ENCODE measurements at regions not wholly inside any gene's neighbourhood (a gene's known extent, or its start where the extent isn't known, plus 50 kb on each side); places are given as distances from the start of the nearest gene placed in this dataset.

GRCh38 chr21:23438081-23438480 is 2169.2 kb downstream of the MRPL39 start:
- BruUV-seq (replicated peaks) = no TSS peak
- Histone ChIP-seq H2AFZ (ENCODE audit: low read depth, low read length) (no peak overlapping the region), H3K4me1 (ENCODE audit: control insufficient read depth, extremely low read depth, insufficient read depth, low read length) (no peaks in the 10 kb centered on the region), H3K27me3 (ENCODE audit: control insufficient read depth in 2 of 2, insufficient read depth in 2 of 2, low read length in 2 of 2) (no peaks in the 10 kb centered on the region), H3K36me3 (ENCODE audit: control insufficient read depth in 2 of 2, extremely low read depth in 1 of 2, insufficient read depth in 2 of 2, low read length in 2 of 2) (no peaks in the 10 kb centered on the region), H3K27ac (ENCODE audit: insufficient read depth, low read depth, low read length) (no peak overlapping the region), H3K79me2 (ENCODE audit: control insufficient read depth, insufficient read depth, low read length) (no peaks in the 10 kb centered on the region), H3K9ac (replicated peaks; ENCODE audit: extremely low read depth, insufficient read depth, low read length) (no peak overlapping the region), H3K9me1 (replicated peaks; ENCODE audit: control insufficient read depth, extremely low read depth, insufficient read depth, low read length) (no peaks in the 10 kb centered on the region), H3K4me2 (ENCODE audit: insufficient read depth, low read length) (no peak overlapping the region), H3K4me3 (replicated peaks in 1 of 3; ENCODE audit: insufficient read depth in 1 of 3, low read depth in 1 of 3, low read length in 3 of 3) (no peak overlapping the region), H3K9me3 (replicated peaks; ENCODE audit: control insufficient read depth, insufficient read depth, low read length) (no peaks in the 10 kb centered on the region), H4K20me1 (replicated peaks; ENCODE audit: control insufficient read depth, extremely low read depth, insufficient read depth, low read length) (no peaks in the 10 kb centered on the region)
- POLR2A ChIA-PET = interaction anchor here (0.7 kb wide), 1 partner anchor 35 kb away, joined by 3 read pairs; no protein-coding TSS in a partner anchor
- CTCF ChIA-PET = no interaction called here
- DNase-seq (ENCODE audit: low read depth, low spot score) (no peak), FAIRE-seq (no peak)
- no peak for TF ChIP-seq GATA2 (IDR thresholded peaks at IDR 0.05; ENCODE audit: insufficient read depth, insufficient read length, low read depth, low read length)
- dilution Hi-C loops (cut with MboI; ENCODE audit: extremely low pct_ligation_motif_present, low sequenced_read_pairs) = no loop called here
- intact Hi-C loops (cut with micrococcal nuclease) = no loop called here

- DNase-seq (ENCODE audit: low read depth, low spot score) (no peak), FAIRE-seq (no peak)
- Histone ChIP-seq H3K4me2 (ENCODE audit: insufficient read depth, low read length) (no peak overlapping the region), H3K9ac (replicated peaks; ENCODE audit: extremely low read depth, insufficient read depth, low read length) (no peak overlapping the region), H3K4me1 (ENCODE audit: control insufficient read depth, extremely low read depth, insufficient read depth, low read length) (no peaks in the 10 kb centered on the region), H3K27ac (ENCODE audit: insufficient read depth, low read depth, low read length) (no peak overlapping the region), H4K20me1 (replicated peaks; ENCODE audit: control insufficient read depth, extremely low read depth, insufficient read depth, low read length) (no peaks in the 10 kb centered on the region), H3K9me1 (replicated peaks; ENCODE audit: control insufficient read depth, extremely low read depth, insufficient read depth, low read length) (no peaks in the 10 kb centered on the region), H2AFZ (ENCODE audit: low read depth, low read length) (no peak overlapping the region), H3K9me3 (replicated peaks; ENCODE audit: control insufficient read depth, insufficient read depth, low read length) (no peaks in the 10 kb centered on the region), H3K4me3 (replicated peaks in 1 of 3; ENCODE audit: insufficient read depth in 1 of 3, low read depth in 1 of 3, low read length in 3 of 3) (no peak overlapping the region), H3K79me2 (ENCODE audit: control insufficient read depth, insufficient read depth, low read length) (no peaks in the 10 kb centered on the region), H3K36me3 (ENCODE audit: control insufficient read depth in 2 of 2, extremely low read depth in 1 of 2, insufficient read depth in 2 of 2, low read length in 2 of 2) (no peaks in the 10 kb centered on the region), H3K27me3 (ENCODE audit: control insufficient read depth in 2 of 2, insufficient read depth in 2 of 2, low read length in 2 of 2) (no peaks in the 10 kb centered on the region)
- ChIA-PET POLR2A (no interaction called here), CTCF (interaction anchor here (0.9 to 1.6 kb wide), 3 partner anchors 9 to 828 kb away, joined by 3 to 4 read pairs (median 3); no protein-coding TSS in a partner anchor)
- dilution Hi-C loops (cut with MboI; ENCODE audit: extremely low pct_ligation_motif_present, low sequenced_read_pairs) (no loop called here), intact Hi-C loops (cut with micrococcal nuclease) (no loop called here)
- TF ChIP-seq GATA2 (IDR thresholded peaks at IDR 0.05; ENCODE audit: insufficient read depth, insufficient read length, low read depth, low read length) = no peak
- no peak for TF ChIP-seq FOS (IDR thresholded peaks at IDR 0.05; ENCODE audit: borderline replicate concordance, insufficient read depth, low read length)
- no peak for TF ChIP-seq MAX (IDR thresholded peaks at IDR 0.05; ENCODE audit: insufficient read depth, insufficient read length)
- no peak for TF ChIP-seq POLR2AphosphoS5 (IDR thresholded peaks at IDR 0.05; ENCODE audit: insufficient read depth, low read depth, low read length)
- no peak for TF ChIP-seq POLR2A (IDR thresholded peaks at IDR 0.05; ENCODE audit: low read depth, low read length)
- TF ChIP-seq JUN (IDR thresholded peaks at IDR 0.05; ENCODE audit: borderline replicate concordance, insufficient read depth, insufficient read length, low read depth) = no peak
- no peak for TF ChIP-seq MYC (IDR thresholded peaks at IDR 0.05; ENCODE audit: low read depth, low read length)
- TF ChIP-seq EZH2 (IDR thresholded peaks at IDR 0.05; ENCODE audit: borderline replicate concordance, low read depth, low read length, severe bottlenecking) = no peak
- TF ChIP-seq CTCF (IDR thresholded peaks at IDR 0.05; ENCODE audit: extremely low read depth in 1 of 2, insufficient read depth in 1 of 2, low read depth in 1 of 2, low read length in 2 of 2) = no peak
- BruUV-seq (replicated peaks) = no TSS peak
These were observed 2204.3 kb downstream of the MRPL39 start for GRCh38 chr21:23402929-23403520.

Data from endothelial cell of umbilical vein (primary cell).